Adrenal gland (tissue), 5 donors: ENCODE measurements at regions not wholly inside any gene's neighbourhood (a gene's known extent, or its start where the extent isn't known, plus 50 kb on each side); places are given as distances from the start of the nearest gene placed in this dataset.
"Not testable (repeated sequence)": the region's sequence is repeated elsewhere in the genome, so short reads cannot be mapped to it uniquely, and the experiment has no call there.

Experiments
- CTCF ChIP-seq, 6 experiments: fragments of 450-650 bp in 4 of 6; fragments of 200-600 bp in 2 of 6; sonication (generic) in 1 of 6; IDR thresholded peaks; 1 replicate in 5 of 6; 2 replicates in 1 of 6; pipeline versions ENCODE4 v1.5.1 to v1.8.0; 2016 to 2021; ENCODE audit warnings: antibody characterized with exemption in 6 of 6, mild to moderate bottlenecking in 2 of 6, moderate library complexity in 1 of 6
- POLR2A ChIP-seq, 2 donors: fragments of 450-650 bp; IDR thresholded peaks; one replicate each; pipeline ENCODE4 v1.6.1; 2017; ENCODE audit warnings: antibody characterized with exemption in 2 of 2, mild to moderate bottlenecking in 2 of 2, moderate library complexity in 1 of 2
- donor health status: DM: no; HTN: no; CAD: no.

DNA sequence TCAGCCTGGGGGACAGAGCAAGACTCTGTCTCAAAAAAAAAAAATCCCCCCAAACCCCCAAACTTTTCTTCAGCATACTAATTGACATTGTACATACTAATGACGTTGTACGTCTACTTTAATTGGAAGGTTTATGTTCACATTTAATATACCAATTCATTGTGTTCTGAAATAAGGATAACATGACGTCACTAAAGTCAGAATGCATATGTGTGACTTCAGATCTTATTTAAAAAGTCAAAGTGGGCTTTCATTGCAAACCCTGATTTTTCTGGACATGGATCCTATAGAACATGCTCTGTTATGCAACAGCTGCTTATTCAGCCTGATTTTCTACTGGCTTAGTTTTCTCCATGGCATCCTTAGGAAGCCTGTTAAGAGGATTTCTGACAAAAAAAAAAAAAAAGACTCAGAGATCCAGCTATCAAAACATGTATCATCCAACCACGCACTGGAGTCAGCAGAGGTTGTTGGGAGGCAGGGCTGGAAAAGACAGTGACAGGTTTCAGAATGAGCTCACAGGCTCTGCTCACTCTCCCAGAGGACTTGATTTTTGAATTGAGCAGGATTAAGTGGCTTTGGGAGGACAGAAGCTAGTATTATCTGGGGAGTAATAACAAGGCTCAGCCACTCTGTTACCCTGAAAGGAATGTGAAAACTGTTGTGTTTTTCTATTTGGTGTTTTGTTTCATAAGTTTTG lies 1472.0 kb downstream of the KHDRBS2 start:
- TF ChIP-seq CTCF, POLR2A (IDR thresholded peaks at IDR 0.05): not testable (repeated sequence)
